ENCODE measurements at regions not wholly inside any gene's neighbourhood (a gene's known extent, or its start where the extent isn't known, plus 50 kb on each side); places are given as distances from the start of the nearest gene placed in this dataset.

- Histone ChIP-seq H3K4me2 (ENCODE audit: low read depth, low read length) (no peak overlapping the region), H3K27me3 (ENCODE audit: control insufficient read depth in 1 of 2, insufficient read depth in 2 of 2, low read length in 2 of 2) (no peaks in the 10 kb centered on the region), H3K9me3 (ENCODE audit: low read length) (no peaks in the 10 kb centered on the region), H2AFZ (ENCODE audit: low read length) (no peak overlapping the region), H3K36me3 (replicated peaks in 1 of 2; ENCODE audit: control insufficient read depth in 1 of 2, insufficient read depth in 2 of 2, low read length in 2 of 2) (no peaks in the 10 kb centered on the region), H4K20me1 (ENCODE audit: insufficient read depth, low read length) (no peaks in the 10 kb centered on the region), H3K4me3 (replicated peaks in 1 of 3; ENCODE audit: insufficient read depth in 1 of 3, low read depth in 2 of 3, low read length in 3 of 3) (no peak overlapping the region), H3K79me2 (ENCODE audit: insufficient read depth, low read length) (no peaks in the 10 kb centered on the region), H3K9ac (ENCODE audit: insufficient read depth, low read depth, low read length) (no peak overlapping the region), H3K27ac (ENCODE audit: extremely low read length, insufficient read depth, low read length) (no peak overlapping the region), H3K4me1 (ENCODE audit: insufficient read depth, low read length) (no peaks in the 10 kb centered on the region)
- WGBS (ENCODE audit: low lambda C conversion rate) = 6% methylated on average over 1 of the region's 1 CpG
- in situ Hi-C loops (cut with HindIII; ENCODE audit: extremely low pct_ligation_motif_present, low pct_unique_long_range_greater_than_20kb) (loop anchor here (25.0 kb wide), 1 partner anchor 555 kb away; no protein-coding TSS in a partner anchor), intact Hi-C loops (cut with micrococcal nuclease; ENCODE audit: unreplicated experiment) (no loop called here)
- CTCF ChIA-PET (ENCODE audit: low intra/inter-chr PET ratio, low total read pairs) = no interaction called here
- TF ChIP-seq MAFK (conservative IDR thresholded peaks at IDR 0.05 in 1 of 2, IDR thresholded peaks at IDR 0.05 in 1 of 2; ENCODE audit: low read length in 2 of 2) (peak; percentile 24 to 69; a peak in 3 of 4 replicates), MAFF (IDR thresholded peaks at IDR 0.05; ENCODE audit: low read depth, low read length) (peak; percentile 44; the same call in 1 of the 2 replicates), PAWR (CRISPR knock-in tag; IDR thresholded peaks at IDR 0.05; ENCODE audit: borderline replicate concordance) (no peak)
- TF ChIP-seq, protein P1, sequence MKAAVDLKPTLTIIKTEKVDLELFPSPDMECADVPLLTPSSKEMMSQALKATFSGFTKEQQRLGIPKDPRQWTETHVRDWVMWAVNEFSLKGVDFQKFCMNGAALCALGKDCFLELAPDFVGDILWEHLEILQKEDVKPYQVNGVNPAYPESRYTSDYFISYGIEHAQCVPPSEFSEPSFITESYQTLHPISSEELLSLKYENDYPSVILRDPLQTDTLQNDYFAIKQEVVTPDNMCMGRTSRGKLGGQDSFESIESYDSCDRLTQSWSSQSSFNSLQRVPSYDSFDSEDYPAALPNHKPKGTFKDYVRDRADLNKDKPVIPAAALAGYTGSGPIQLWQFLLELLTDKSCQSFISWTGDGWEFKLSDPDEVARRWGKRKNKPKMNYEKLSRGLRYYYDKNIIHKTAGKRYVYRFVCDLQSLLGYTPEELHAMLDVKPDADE (CRISPR knock-in tag; IDR thresholded peaks at IDR 0.05) = no peak
- ATAC-seq (no peak), DNase-seq (ENCODE audit: low spot score) (no peak), FAIRE-seq (no peak)
- POLR2A ChIA-PET = interaction anchor here (0.5 kb wide), 1 partner anchor 1196 kb away, joined by 3 read pairs; no protein-coding TSS in a partner anchor
- BruUV-seq (replicated peaks) = no TSS peak
Observed at GRCh38 chr9:75282047-75282446, 193.7 kb downstream of the OSTF1 start.

DNA sequence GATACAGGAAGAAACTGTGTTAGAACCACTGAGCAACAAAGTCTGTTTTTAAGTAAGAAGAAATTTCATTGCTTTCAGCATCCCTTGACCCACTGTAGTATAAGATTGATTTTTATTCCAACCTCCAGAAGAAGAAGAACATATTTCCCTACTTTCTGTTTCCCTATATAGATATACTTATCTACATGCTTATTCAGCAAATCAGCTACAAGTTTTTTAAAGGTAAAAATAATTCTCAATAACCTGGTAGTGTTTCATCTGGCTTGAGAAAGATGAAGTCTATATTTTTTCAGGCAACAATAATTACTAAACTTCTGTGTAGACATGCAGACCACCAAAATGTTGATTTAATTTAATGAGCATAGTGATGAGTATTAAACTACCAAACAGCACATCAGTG is 201.0 kb downstream of the OSTF1 start:
- Histone ChIP-seq H3K9ac (ENCODE audit: insufficient read depth, low read depth, low read length) (no peak overlapping the region), H4K20me1 (ENCODE audit: insufficient read depth, low read length) (no peaks in the 10 kb centered on the region), H3K4me1 (ENCODE audit: insufficient read depth, low read length) (no peaks in the 10 kb centered on the region), H2AFZ (ENCODE audit: low read length) (no peak overlapping the region), H3K36me3 (replicated peaks in 1 of 2; ENCODE audit: control insufficient read depth in 1 of 2, insufficient read depth in 2 of 2, low read length in 2 of 2) (no peaks in the 10 kb centered on the region), H3K4me2 (ENCODE audit: low read depth, low read length) (no peak overlapping the region), H3K27ac (ENCODE audit: extremely low read length, insufficient read depth, low read length) (no peak overlapping the region), H3K79me2 (ENCODE audit: insufficient read depth, low read length) (no peaks in the 10 kb centered on the region), H3K9me3 (ENCODE audit: low read length) (no peaks in the 10 kb centered on the region), H3K4me3 (replicated peaks in 1 of 3; ENCODE audit: insufficient read depth in 1 of 3, low read depth in 2 of 3, low read length in 3 of 3) (no peak overlapping the region), H3K27me3 (ENCODE audit: control insufficient read depth in 1 of 2, insufficient read depth in 2 of 2, low read length in 2 of 2) (no peaks in the 10 kb centered on the region)
- no peak for FAIRE-seq
- no peak for DNase-seq (ENCODE audit: low spot score)
- no TSS peak for BruUV-seq (replicated peaks)
- in situ Hi-C loops (cut with HindIII; ENCODE audit: extremely low pct_ligation_motif_present, low pct_unique_long_range_greater_than_20kb) = loop anchor here (25.0 kb wide), 1 partner anchor 548 kb away; no protein-coding TSS in a partner anchor
- POLR2A ChIA-PET = no interaction called here
- intact Hi-C loops (cut with micrococcal nuclease; ENCODE audit: unreplicated experiment) = no loop called here
- CTCF ChIA-PET (ENCODE audit: low intra/inter-chr PET ratio, low total read pairs) = no interaction called here
- ATAC-seq = no peak
- TF ChIP-seq ZNF780A (CRISPR knock-in tag; IDR thresholded peaks at IDR 0.05) (no peak), ZNF766 (CRISPR knock-in tag; IDR thresholded peaks at IDR 0.05; ENCODE audit: borderline replicate concordance) (no peak), ZNF275 (CRISPR knock-in tag; IDR thresholded peaks at IDR 0.05; ENCODE audit: borderline replicate concordance) (no peak), TAF1 (CRISPR knock-in tag; IDR thresholded peaks at IDR 0.05) (no peak), ZNF572 (CRISPR knock-in tag; IDR thresholded peaks at IDR 0.05) (no peak), MAFK (conservative IDR thresholded peaks at IDR 0.05 in 1 of 2, IDR thresholded peaks at IDR 0.05 in 1 of 2; ENCODE audit: low read length in 2 of 2) (peak; percentile 28 to 64; a peak in 3 of 4 replicates), MAFF (IDR thresholded peaks at IDR 0.05; ENCODE audit: low read depth, low read length) (peak; percentile 39; the same call in 1 of the 2 replicates), ZNF362 (CRISPR knock-in tag; IDR thresholded peaks at IDR 0.05; ENCODE audit: borderline replicate concordance) (no peak), ZNF772 (CRISPR knock-in tag; IDR thresholded peaks at IDR 0.05) (no peak)
- TF ChIP-seq, protein P2, sequence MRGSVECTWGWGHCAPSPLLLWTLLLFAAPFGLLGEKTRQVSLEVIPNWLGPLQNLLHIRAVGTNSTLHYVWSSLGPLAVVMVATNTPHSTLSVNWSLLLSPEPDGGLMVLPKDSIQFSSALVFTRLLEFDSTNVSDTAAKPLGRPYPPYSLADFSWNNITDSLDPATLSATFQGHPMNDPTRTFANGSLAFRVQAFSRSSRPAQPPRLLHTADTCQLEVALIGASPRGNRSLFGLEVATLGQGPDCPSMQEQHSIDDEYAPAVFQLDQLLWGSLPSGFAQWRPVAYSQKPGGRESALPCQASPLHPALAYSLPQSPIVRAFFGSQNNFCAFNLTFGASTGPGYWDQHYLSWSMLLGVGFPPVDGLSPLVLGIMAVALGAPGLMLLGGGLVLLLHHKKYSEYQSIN (CRISPR knock-in tag; IDR thresholded peaks at IDR 0.05; ENCODE audit: borderline replicate concordance) = no peak
